ENCODE measurements at regions not wholly inside any gene's neighbourhood (a gene's known extent, or its start where the extent isn't known, plus 50 kb on each side); places are given as distances from the start of the nearest gene placed in this dataset.

- no peak for FAIRE-seq
These were observed 104.5 kb downstream of the NGF start for GRCh38 chr1:115233598-115233997.

- FAIRE-seq: no peak
These were observed 107.8 kb downstream of the NGF start for GRCh38 chr1:115230281-115230680.

GRCh38 chr1:115229016-115229415 is 109.0 kb downstream of the NGF start:
- no peak for FAIRE-seq

- no peak for FAIRE-seq
These were observed 109.9 kb downstream of the NGF start for GRCh38 chr1:115228191-115228590.

- FAIRE-seq: no peak
These were observed 110.5 kb downstream of the NGF start for GRCh38 chr1:115227346-115228082.

GRCh38 chr1:115225993-115226685 is 111.9 kb downstream of the NGF start:
- FAIRE-seq: no peak

GRCh38 chr1:115224636-115225035 is 113.4 kb downstream of the NGF start:
- no peak for FAIRE-seq

- FAIRE-seq: no peak
These were observed 115.2 kb downstream of the NGF start for GRCh38 chr1:115222616-115223402.

GRCh38 chr1:115220340-115221270 is 117.4 kb downstream of the NGF start:
- FAIRE-seq: no peak

GRCh38 chr1:115219927-115220326 is 118.1 kb downstream of the NGF start:
- no peak for FAIRE-seq

GRCh38 chr1:115218699-115219098 is 119.3 kb downstream of the NGF start:
- FAIRE-seq: no peak

GRCh38 chr1:115218034-115218405 is 120.0 kb downstream of the NGF start:
- FAIRE-seq: no peak

GRCh38 chr1:115217150-115218033 is 120.7 kb downstream of the NGF start:
- FAIRE-seq: no peak

- FAIRE-seq: no peak
These were observed 122.1 kb downstream of the NGF start for GRCh38 chr1:115215703-115216521.

- no peak for FAIRE-seq
These were observed 122.9 kb downstream of the NGF start for GRCh38 chr1:115215110-115215509.

GRCh38 chr1:115214098-115214497 is 124.0 kb downstream of the NGF start:
- no peak for FAIRE-seq

GRCh38 chr1:115213130-115213529 is 123.8 kb upstream of the TSPAN2 start:
- no peak for FAIRE-seq

GRCh38 chr1:115211071-115211745 is 121.9 kb upstream of the TSPAN2 start:
- FAIRE-seq: no peak

- no peak for FAIRE-seq
These were observed 121.0 kb upstream of the TSPAN2 start for GRCh38 chr1:115210302-115210711.

- peak; percentile 37 for FAIRE-seq
These were observed 115.2 kb upstream of the TSPAN2 start for GRCh38 chr1:115204513-115204912.

All from G401.6 (cell line).